ENCODE measurements at regions not wholly inside any gene's neighbourhood (a gene's known extent, or its start where the extent isn't known, plus 50 kb on each side); places are given as distances from the start of the nearest gene placed in this dataset.

- TF ChIP-seq TP53 (CRISPR knock-in tag; IDR thresholded peaks at IDR 0.05), result no peak
- no peak for TF ChIP-seq JUNB (IDR thresholded peaks at IDR 0.05)
- TF ChIP-seq RNF2 (IDR thresholded peaks at IDR 0.05; ENCODE audit: borderline replicate concordance, low read depth), result no peak
- TF ChIP-seq GATA3 (IDR thresholded peaks at IDR 0.05; ENCODE audit: borderline replicate concordance), result no peak
- no peak for TF ChIP-seq JUN (IDR thresholded peaks at IDR 0.05)
- no peak for TF ChIP-seq BHLHE40 (IDR thresholded peaks at IDR 0.05; ENCODE audit: low read depth, low read length)
- no peak for TF ChIP-seq REST (IDR thresholded peaks at IDR 0.05)
- no peak for TF ChIP-seq HOXA7 (CRISPR knock-in tag; IDR thresholded peaks at IDR 0.05)
- TF ChIP-seq RFX5 (IDR thresholded peaks at IDR 0.05), result no peak
- no peak for TF ChIP-seq CHD4 (IDR thresholded peaks at IDR 0.05; ENCODE audit: borderline replicate concordance)
- no peak for TF ChIP-seq ZSCAN20 (CRISPR knock-in tag; IDR thresholded peaks at IDR 0.05)
- TF ChIP-seq NR3C1 (IDR thresholded peaks at IDR 0.05), result no peak
- TF ChIP-seq ELK1 (IDR thresholded peaks at IDR 0.05; ENCODE audit: low read depth, low read length), result no peak
- TF ChIP-seq POLR2AphosphoS2 (conservative IDR thresholded peaks at IDR 0.05; ENCODE audit: low read length), result no peak
- TF ChIP-seq HOXB5 (CRISPR knock-in tag; IDR thresholded peaks at IDR 0.05), result no peak
- TF ChIP-seq KDM1A (IDR thresholded peaks at IDR 0.05; ENCODE audit: low read depth), result no peak
- ATAC-seq (no peak), FAIRE-seq (no peak), DNase-seq (ENCODE audit: low read depth in 1 of 2, low spot score in 1 of 2) (no peak)
- no peak overlapping the region for H3K27ac ChIP-seq
- H3K4me3 ChIP-seq, result no peak overlapping the region
- POLR2A ChIA-PET, result no interaction called here
- no peaks in the 10 kb centered on the region for H3K4me1 ChIP-seq
- no peaks in the 10 kb centered on the region for H3K9me3 ChIP-seq
- CTCF ChIA-PET, result no interaction called here
- H3K4me2 ChIP-seq, result no peak overlapping the region
These were observed 1419.8 kb upstream of the TENM4 start for GRCh38 chr11:80860632-80861031.

DNA sequence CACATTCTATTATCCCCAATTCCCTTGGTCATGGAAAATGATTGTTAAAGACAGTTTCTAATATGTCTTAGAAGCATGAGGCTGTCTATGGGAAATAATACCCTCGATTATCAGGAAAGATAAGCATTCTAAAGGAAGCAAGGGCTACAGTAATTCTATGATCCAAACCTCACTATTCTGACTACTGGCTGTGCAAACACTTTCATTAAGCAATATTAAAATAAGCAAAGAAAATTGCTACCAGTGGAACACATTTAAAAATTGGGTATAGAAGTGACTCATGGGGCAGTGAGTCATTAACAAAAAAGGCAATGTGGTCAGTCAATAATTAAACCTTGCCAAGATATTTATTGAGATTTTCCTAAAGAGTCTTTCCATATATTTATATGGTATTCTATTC lies 1415.2 kb upstream of the TENM4 start:
- no peak overlapping the region for H3K4me2 ChIP-seq
- ATAC-seq (no peak), DNase-seq (ENCODE audit: low read depth in 1 of 2, low spot score in 1 of 2) (no peak), FAIRE-seq (no peak)
- no peak overlapping the region for H3K27ac ChIP-seq
- CTCF ChIA-PET, result interaction anchor here (1.2 kb wide), 1 partner anchor 23 kb away, joined by 3 read pairs; no protein-coding TSS in a partner anchor
- TF ChIP-seq CEBPB (IDR thresholded peaks at IDR 0.05) (no peak), SREBF2 (IDR thresholded peaks at IDR 0.05) (no peak), RARB (CRISPR knock-in tag; IDR thresholded peaks at IDR 0.05) (no peak), RFX5 (IDR thresholded peaks at IDR 0.05) (no peak), EP300 (IDR thresholded peaks at IDR 0.05) (no peak), CHD4 (IDR thresholded peaks at IDR 0.05; ENCODE audit: borderline replicate concordance) (no peak), POLR2A (IDR thresholded peaks at IDR 0.05; ENCODE audit: low read length) (no peak), NR3C1 (IDR thresholded peaks at IDR 0.05) (no peak), HOXA7 (CRISPR knock-in tag; IDR thresholded peaks at IDR 0.05) (no peak), HMGXB4 (CRISPR knock-in tag; IDR thresholded peaks at IDR 0.05; ENCODE audit: borderline replicate concordance) (no peak), GATA3 (IDR thresholded peaks at IDR 0.05; ENCODE audit: borderline replicate concordance) (no peak), CBX2 (IDR thresholded peaks at IDR 0.05; ENCODE audit: borderline replicate concordance, low read depth) (no peak)
- TF ChIP-seq, protein P1, sequence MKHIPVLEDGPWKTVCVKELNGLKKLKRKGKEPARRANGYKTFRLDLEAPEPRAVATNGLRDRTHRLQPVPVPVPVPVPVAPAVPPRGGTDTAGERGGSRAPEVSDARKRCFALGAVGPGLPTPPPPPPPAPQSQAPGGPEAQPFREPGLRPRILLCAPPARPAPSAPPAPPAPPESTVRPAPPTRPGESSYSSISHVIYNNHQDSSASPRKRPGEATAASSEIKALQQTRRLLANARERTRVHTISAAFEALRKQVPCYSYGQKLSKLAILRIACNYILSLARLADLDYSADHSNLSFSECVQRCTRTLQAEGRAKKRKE (CRISPR knock-in tag; IDR thresholded peaks at IDR 0.05; ENCODE audit: low read depth), result no peak
- 3% methylated on average over 1 of the region's 1 CpG for WGBS (ENCODE audit: missing lambda C conversion rate)
- H3K9me3 ChIP-seq, result no peaks in the 10 kb centered on the region
- POLR2A ChIA-PET, result no interaction called here
- no peak overlapping the region for H3K4me3 ChIP-seq
- no peaks in the 10 kb centered on the region for H3K4me1 ChIP-seq
